A673 (cell line): ENCODE measurements at regions not wholly inside any gene's neighbourhood (a gene's known extent, or its start where the extent isn't known, plus 50 kb on each side); places are given as distances from the start of the nearest gene placed in this dataset.

Experiments used
- BruUV-seq: library from RNA; stranded (reverse); fragments of 400-500 nt; replicated peaks from 2 replicates; lab custom pipeline; 2021; lab: Mats Ljungman, UMichigan
- CTCF ChIA-PET: fragments of 300-600 bp; sonication (Branson Sonifier 250); formaldehyde crosslinking; loops from one replicate; lab custom pipeline; 2022; ENCODE audit warnings: antibody characterized with exemption; lab: Charles Lee
- POLR2A ChIA-PET: fragments of 300-600 bp; sonication (Branson Sonifier 250); formaldehyde crosslinking; loops from one replicate; lab custom pipeline; 2022; ENCODE audit warnings: antibody characterized with exemption; ENCODE audit not compliant: low non-redundant PET; lab: Charles Lee
- DNase-seq: peaks from one replicate; pipeline ENCODE4 v3.0.0-alpha.2; 2015; ENCODE audit warnings: low spot score
- H3K27ac ChIP-seq: fragments of 200-600 bp; sonication (generic); 2 replicates; pipeline ENCODE4 v1.5.1; 2016; ENCODE audit warnings: mixed run types, low read depth, mild to moderate bottlenecking, mixed read lengths, antibody characterized with exemption, low read length; ENCODE audit not compliant: poor library complexity, severe bottlenecking
- H3K27me3 ChIP-seq: fragments of 200-600 bp; sonication (generic); replicated peaks from 2 replicates; pipeline ENCODE4 v1.6.1; 2017; ENCODE audit warnings: mixed run types, low read depth, mild to moderate bottlenecking, mixed read lengths, antibody characterized with exemption, low read length; ENCODE audit not compliant: insufficient read depth, poor library complexity
- H3K36me3 ChIP-seq: fragments of 200-600 bp; sonication (generic); 2 replicates; pipeline ENCODE4 v1.6.1; 2016; ENCODE audit warnings: mixed run types, mild to moderate bottlenecking, mixed read lengths, antibody characterized with exemption, low read length; ENCODE audit not compliant: insufficient read depth, poor library complexity, severe bottlenecking
- H3K4me1 ChIP-seq: fragments of 200-600 bp; sonication (generic); 2 replicates; pipeline ENCODE4 v1.6.1; 2017; ENCODE audit warnings: mixed run types, mild to moderate bottlenecking, mixed read lengths, antibody characterized with exemption, low read length; ENCODE audit not compliant: insufficient read depth, poor library complexity, severe bottlenecking
- H3K4me3 ChIP-seq: fragments of 200-600 bp; sonication (generic); 2 replicates; pipeline ENCODE4 v1.5.1; 2016; ENCODE audit warnings: low read depth, mixed run types, mild to moderate bottlenecking, mixed read lengths, low read length; ENCODE audit not compliant: poor library complexity, severe bottlenecking
- H3K9me3 ChIP-seq: fragments of 200-600 bp; sonication (generic); 2 replicates; pipeline ENCODE4 v1.6.1; 2016; ENCODE audit warnings: mixed run types, low read depth, mild to moderate bottlenecking, mixed read lengths, antibody characterized with exemption, low read length; ENCODE audit not compliant: poor library complexity, severe bottlenecking
- CTCF ChIP-seq: fragments of 300-800, 200-600 bp; sonication (generic); conservative IDR thresholded peaks from 2 replicates; pipeline ENCODE4 v1.5.1; 2017; ENCODE audit warnings: low read depth, mild to moderate bottlenecking, antibody characterized with exemption, low read length, moderate library complexity, mixed read lengths
- EZH2 ChIP-seq: fragments of 200-600 bp; sonication (generic); IDR thresholded peaks from 2 replicates; pipeline ENCODE4 v1.6.1; 2017; ENCODE audit warnings: borderline replicate concordance, low read depth, mild to moderate bottlenecking, mixed read lengths, antibody characterized with exemption, low read length; ENCODE audit not compliant: poor library complexity, severe bottlenecking
- intact Hi-C: fragments of 100-400 bp; cut with micrococcal nuclease; formaldehyde crosslinking; loops from one replicate; pipeline ENCODE4 v1.10.0; 2022; ENCODE audit not compliant: unreplicated experiment

- H3K4me1 ChIP-seq = no peaks in the 10 kb centered on the region
- POLR2A ChIA-PET = no interaction called here
- H3K27ac ChIP-seq = no peak overlapping the region
- H3K27me3 ChIP-seq = no peaks in the 10 kb centered on the region
- no peaks in the 10 kb centered on the region for H3K36me3 ChIP-seq
- DNase-seq = no peak
- intact Hi-C loops = no loop called here
- BruUV-seq = no TSS peak
- H3K9me3 ChIP-seq = no peaks in the 10 kb centered on the region
- TF ChIP-seq CTCF (no peak), EZH2 (no peak)
- H3K4me3 ChIP-seq = no peak overlapping the region
- CTCF ChIA-PET = no interaction called here
These were observed 1447.5 kb downstream of the EFNB2 start for GRCh38 chr13:105087945-105088344.

- Histone ChIP-seq H3K36me3 (no peaks in the 10 kb centered on the region), H3K27ac (no peak overlapping the region), H3K9me3 (no peaks in the 10 kb centered on the region), H3K4me1 (no peaks in the 10 kb centered on the region), H3K4me3 (no peak overlapping the region), H3K27me3 (no peaks in the 10 kb centered on the region)
- CTCF ChIA-PET = no interaction called here
- no TSS peak for BruUV-seq
- POLR2A ChIA-PET = no interaction called here
- TF ChIP-seq CTCF = no peak
- no peak for DNase-seq
- intact Hi-C loops = no loop called here
These were observed 1450.5 kb downstream of the EFNB2 start for GRCh38 chr13:105084931-105085330.

GRCh38 chr13:105083992-105084391 is 1451.5 kb downstream of the EFNB2 start:
- intact Hi-C loops = no loop called here
- TF ChIP-seq CTCF (no peak), EZH2 (no peak)
- Histone ChIP-seq H3K27ac (no peak overlapping the region), H3K27me3 (no peaks in the 10 kb centered on the region), H3K4me1 (no peaks in the 10 kb centered on the region), H3K9me3 (no peaks in the 10 kb centered on the region), H3K36me3 (no peaks in the 10 kb centered on the region), H3K4me3 (no peak overlapping the region)
- ChIA-PET POLR2A (no interaction called here), CTCF (no interaction called here)
- no peak for DNase-seq
- BruUV-seq = no TSS peak
